Type B pancreatic cell (in vitro differentiated cells): ENCODE measurements at regions not wholly inside any gene's neighbourhood (a gene's known extent, or its start where the extent isn't known, plus 50 kb on each side); places are given as distances from the start of the nearest gene placed in this dataset.

Source experiments
- DNase-seq: peaks from one replicate; pipeline ENCODE4 v3.0.0; 2021; ENCODE audit warnings: mixed read lengths; ENCODE audit not compliant: unreplicated experiment; ENCODE audit errors: extremely low spot score
- H3K27ac Mint-ChIP-seq: 2 replicates; pipeline ENCODE4 v1.8.0; 2021; ENCODE audit warnings: mild to moderate bottlenecking, mixed read lengths
- H3K27me3 Mint-ChIP-seq: 2 replicates; pipeline ENCODE4 v1.8.0; 2021; ENCODE audit warnings: mixed read lengths
- H3K36me3 Mint-ChIP-seq: 2 replicates; pipeline ENCODE4 v1.8.0; 2021; ENCODE audit warnings: mixed read lengths
- H3K4me1 Mint-ChIP-seq: one replicate; pipeline ENCODE4 v1.8.0; 2021; ENCODE audit warnings: mixed read lengths; ENCODE audit not compliant: unreplicated experiment
- H3K4me3 Mint-ChIP-seq: 2 replicates; pipeline ENCODE4 v1.8.0; 2021; ENCODE audit warnings: mild to moderate bottlenecking, mixed read lengths
- H3K9me3 Mint-ChIP-seq: 2 replicates; pipeline ENCODE4 v1.8.0; 2021; ENCODE audit warnings: mixed read lengths
- TF ChIP-seq, protein P1 (sequence below): fragments of 200-600 bp; sonication (generic); conservative IDR thresholded peaks from 2 replicates; pipeline ENCODE4 v1.5.0; 2021; ENCODE audit warnings: antibody characterized with exemption, mild to moderate bottlenecking

DNA sequence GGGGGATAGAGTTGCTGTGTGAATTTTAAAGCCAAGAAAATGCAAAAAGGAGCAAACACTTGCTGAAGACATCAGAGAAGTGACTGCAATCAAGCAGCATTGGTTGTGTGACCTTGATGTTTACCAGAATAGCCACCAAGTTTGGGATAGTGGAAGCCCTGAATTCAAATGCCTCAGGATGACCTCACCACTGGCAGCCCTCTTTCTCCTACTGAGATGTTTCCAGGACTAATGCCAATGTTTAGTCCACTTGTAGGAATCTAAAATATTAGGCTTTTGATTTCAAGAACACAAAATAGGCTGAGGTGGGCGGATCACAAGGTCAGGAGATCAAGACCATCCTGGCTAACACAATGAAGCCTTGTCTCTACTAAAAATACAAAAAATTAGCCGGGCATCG, 112.2 kb upstream of the NUDT12 start:
- Mint-ChIP-seq H3K9me3 (no peaks in the 10 kb centered on the region), H3K4me1 (no peaks in the 10 kb centered on the region), H3K4me3 (no peak overlapping the region), H3K36me3 (no peaks in the 10 kb centered on the region), H3K27me3 (no peaks in the 10 kb centered on the region), H3K27ac (no peak overlapping the region)
- no peak for DNase-seq
- TF ChIP-seq, protein P1, sequence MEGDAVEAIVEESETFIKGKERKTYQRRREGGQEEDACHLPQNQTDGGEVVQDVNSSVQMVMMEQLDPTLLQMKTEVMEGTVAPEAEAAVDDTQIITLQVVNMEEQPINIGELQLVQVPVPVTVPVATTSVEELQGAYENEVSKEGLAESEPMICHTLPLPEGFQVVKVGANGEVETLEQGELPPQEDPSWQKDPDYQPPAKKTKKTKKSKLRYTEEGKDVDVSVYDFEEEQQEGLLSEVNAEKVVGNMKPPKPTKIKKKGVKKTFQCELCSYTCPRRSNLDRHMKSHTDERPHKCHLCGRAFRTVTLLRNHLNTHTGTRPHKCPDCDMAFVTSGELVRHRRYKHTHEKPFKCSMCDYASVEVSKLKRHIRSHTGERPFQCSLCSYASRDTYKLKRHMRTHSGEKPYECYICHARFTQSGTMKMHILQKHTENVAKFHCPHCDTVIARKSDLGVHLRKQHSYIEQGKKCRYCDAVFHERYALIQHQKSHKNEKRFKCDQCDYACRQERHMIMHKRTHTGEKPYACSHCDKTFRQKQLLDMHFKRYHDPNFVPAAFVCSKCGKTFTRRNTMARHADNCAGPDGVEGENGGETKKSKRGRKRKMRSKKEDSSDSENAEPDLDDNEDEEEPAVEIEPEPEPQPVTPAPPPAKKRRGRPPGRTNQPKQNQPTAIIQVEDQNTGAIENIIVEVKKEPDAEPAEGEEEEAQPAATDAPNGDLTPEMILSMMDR = no peak

DNA sequence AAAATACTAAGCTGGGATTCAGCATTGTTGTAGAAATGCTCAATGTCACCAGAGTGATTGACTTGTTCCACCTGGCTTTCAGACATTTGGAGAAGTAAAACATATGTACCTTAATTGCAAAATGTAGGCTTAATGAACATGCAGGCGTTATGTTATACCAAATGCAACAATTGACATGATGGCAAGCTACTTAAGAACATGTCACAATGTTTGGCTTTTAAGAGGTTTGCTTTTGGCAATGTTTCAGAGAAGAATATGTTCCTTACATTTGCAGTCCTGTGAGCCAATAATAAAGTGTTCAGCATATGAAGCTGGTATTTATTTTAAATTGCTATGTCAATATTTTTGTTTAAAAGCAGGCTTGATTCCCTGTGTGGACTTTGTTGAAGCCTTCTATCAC, 111.7 kb upstream of the NUDT12 start:
- H3K4me3 Mint-ChIP-seq = no peak overlapping the region
- TF ChIP-seq, protein P1 = no peak
- H3K36me3 Mint-ChIP-seq = no peaks in the 10 kb centered on the region
- no peak for DNase-seq
- H3K9me3 Mint-ChIP-seq = no peaks in the 10 kb centered on the region
- no peak overlapping the region for H3K27ac Mint-ChIP-seq
- H3K4me1 Mint-ChIP-seq = no peaks in the 10 kb centered on the region
- H3K27me3 Mint-ChIP-seq = no peaks in the 10 kb centered on the region

DNA sequence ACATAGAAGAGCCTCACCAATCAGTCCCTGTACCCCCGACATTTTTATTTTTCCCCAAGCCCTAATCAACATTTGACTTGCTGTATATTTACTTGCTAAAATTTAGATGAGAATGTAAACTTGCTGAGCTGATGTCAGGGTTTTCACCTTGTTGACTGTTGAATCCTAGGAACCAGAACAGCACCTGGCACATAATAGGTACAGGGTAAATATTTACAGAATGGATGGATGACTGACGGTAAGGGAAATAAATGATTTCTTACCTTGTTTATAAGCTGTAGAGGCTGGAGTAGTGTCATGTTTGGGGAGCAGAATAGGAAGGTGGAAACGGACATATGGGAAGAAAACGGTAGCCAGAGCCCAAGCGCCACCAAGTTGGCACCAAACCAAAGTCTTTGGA, 107.0 kb upstream of the NUDT12 start:
- H3K27me3 Mint-ChIP-seq = no peaks in the 10 kb centered on the region
- H3K36me3 Mint-ChIP-seq = no peaks in the 10 kb centered on the region
- H3K4me3 Mint-ChIP-seq = no peak overlapping the region
- H3K4me1 Mint-ChIP-seq = peaks cover 3% of the 10 kb centered on the region
- H3K27ac Mint-ChIP-seq = no peak overlapping the region
- no peak for DNase-seq
- TF ChIP-seq, protein P1 = no peak
- no peaks in the 10 kb centered on the region for H3K9me3 Mint-ChIP-seq

DNA sequence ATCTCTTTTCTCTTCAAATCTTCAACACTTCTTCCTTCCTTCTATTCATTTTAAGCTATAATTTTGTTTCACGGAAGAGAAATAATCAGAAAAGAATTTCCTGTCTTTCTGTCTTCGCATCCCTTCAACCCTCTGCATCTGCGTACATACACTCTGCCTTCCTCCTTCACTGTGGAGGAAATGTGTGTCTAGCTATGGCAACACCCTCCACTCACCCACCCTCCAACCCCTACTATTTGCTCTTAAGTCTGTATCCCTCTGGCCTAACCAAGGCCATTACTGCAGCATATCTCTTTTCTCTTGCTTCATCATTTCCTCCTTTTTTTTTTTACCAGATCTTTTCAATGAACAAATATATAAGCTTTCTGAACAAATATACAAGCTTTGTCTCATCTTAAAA, 105.7 kb upstream of the NUDT12 start:
- H3K4me1 Mint-ChIP-seq = peaks cover 3% of the 10 kb centered on the region
- H3K4me3 Mint-ChIP-seq = no peak overlapping the region
- no peaks in the 10 kb centered on the region for H3K36me3 Mint-ChIP-seq
- DNase-seq = no peak
- no peaks in the 10 kb centered on the region for H3K9me3 Mint-ChIP-seq
- no peaks in the 10 kb centered on the region for H3K27me3 Mint-ChIP-seq
- TF ChIP-seq, protein P1 = no peak
- H3K27ac Mint-ChIP-seq = no peak overlapping the region

DNA sequence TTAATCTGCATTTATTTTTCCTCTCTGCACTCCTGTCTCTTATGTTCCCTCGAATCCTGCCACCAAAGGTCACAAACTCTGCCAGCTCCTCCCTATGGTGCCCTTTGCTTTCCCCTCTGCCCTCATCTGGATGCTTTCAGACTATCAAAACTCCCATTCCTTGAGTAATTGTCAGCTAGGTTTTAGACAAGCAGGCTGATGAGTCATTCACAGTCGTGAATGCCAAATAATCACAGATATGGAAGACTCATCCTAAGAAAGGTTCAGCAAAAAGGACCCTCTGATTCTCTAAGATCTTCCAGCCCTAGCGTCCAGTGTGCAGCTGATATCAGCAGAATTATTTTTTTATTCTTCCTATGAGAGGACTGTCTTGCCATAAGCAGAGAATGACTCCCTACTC, 104.5 kb upstream of the NUDT12 start:
- DNase-seq = no peak
- Mint-ChIP-seq H3K27me3 (no peaks in the 10 kb centered on the region), H3K27ac (no peak overlapping the region), H3K9me3 (peaks cover 9% of the 10 kb centered on the region), H3K4me3 (no peak overlapping the region), H3K36me3 (peaks cover 3% of the 10 kb centered on the region), H3K4me1 (peaks cover 3% of the 10 kb centered on the region)
- TF ChIP-seq, protein P1 = no peak

DNA sequence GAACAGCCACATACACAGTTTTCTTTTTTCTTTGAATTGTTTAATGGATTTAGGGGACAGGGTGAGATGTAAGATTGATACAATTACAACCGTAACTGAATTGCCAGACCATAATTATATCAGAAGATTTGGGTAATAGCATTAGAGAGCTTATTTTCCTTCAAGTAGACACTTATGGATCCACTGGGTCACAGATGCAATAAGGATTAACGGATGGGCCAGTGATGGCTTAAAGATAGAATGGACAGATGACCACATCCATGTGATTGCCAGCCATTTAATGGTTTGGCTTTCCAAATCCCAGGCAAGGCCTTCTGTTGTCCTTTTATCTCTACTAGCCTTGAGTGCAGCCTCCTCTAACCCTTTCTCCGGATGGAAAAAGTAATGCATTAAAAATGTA, 94.7 kb upstream of the NUDT12 start:
- H3K9me3 Mint-ChIP-seq = peaks cover 1% of the 10 kb centered on the region
- no peak overlapping the region for H3K27ac Mint-ChIP-seq
- H3K27me3 Mint-ChIP-seq = no peaks in the 10 kb centered on the region
- no peaks in the 10 kb centered on the region for H3K36me3 Mint-ChIP-seq
- no peak for DNase-seq
- TF ChIP-seq, protein P1 = no peak
- no peaks in the 10 kb centered on the region for H3K4me1 Mint-ChIP-seq
- no peak overlapping the region for H3K4me3 Mint-ChIP-seq
